Fibroblast of skin of back (primary cell): ENCODE measurements at regions not wholly inside any gene's neighbourhood (a gene's known extent, or its start where the extent isn't known, plus 50 kb on each side); places are given as distances from the start of the nearest gene placed in this dataset.
"Not testable (repeated sequence)": the region's sequence is repeated elsewhere in the genome, so short reads cannot be mapped to it uniquely, and the experiment has no call there.

ENCODE experiments used
- DNase-seq: peaks from one replicate; pipeline ENCODE4 v3.0.0-alpha.2; 2013

- DNase-seq: no peak
These were observed 750.4 kb upstream of the AGA start for GRCh38 chr4:178192611-178193010.

- peak; percentile 35 for DNase-seq
These were observed 754.6 kb upstream of the AGA start for GRCh38 chr4:178196751-178197374.

GRCh38 chr4:178198691-178199090, 756.5 kb upstream of the AGA start:
- peak; percentile 92 for DNase-seq

- no peak for DNase-seq
These were observed 760.2 kb upstream of the AGA start for GRCh38 chr4:178202422-178202821.

- DNase-seq: peak; percentile 54
These were observed 763.6 kb upstream of the AGA start for GRCh38 chr4:178205826-178206225.

- DNase-seq: no peak
These were observed 773.1 kb upstream of the AGA start for GRCh38 chr4:178215309-178215708.

GRCh38 chr4:178215763-178216162, 773.5 kb upstream of the AGA start:
- no peak for DNase-seq

- not testable (repeated sequence) for DNase-seq
These were observed 784.2 kb upstream of the AGA start for GRCh38 chr4:178226421-178226820.

GRCh38 chr4:178233906-178234305, 791.7 kb upstream of the AGA start:
- no peak for DNase-seq

- DNase-seq: no peak
These were observed 798.7 kb upstream of the AGA start for GRCh38 chr4:178240891-178241290.

GRCh38 chr4:178241601-178242118, 799.4 kb upstream of the AGA start:
- DNase-seq: no peak

- DNase-seq: no peak
These were observed 800.4 kb upstream of the AGA start for GRCh38 chr4:178242655-178243054.

GRCh38 chr4:178244785-178245184, 802.5 kb upstream of the AGA start:
- DNase-seq: no peak

GRCh38 chr4:178255172-178255571, 812.9 kb upstream of the AGA start:
- DNase-seq: no peak

GRCh38 chr4:178258603-178259002, 816.4 kb upstream of the AGA start:
- no peak for DNase-seq

GRCh38 chr4:178259566-178259965, 817.3 kb upstream of the AGA start:
- no peak for DNase-seq

GRCh38 chr4:178264001-178264400, 821.8 kb upstream of the AGA start:
- no peak for DNase-seq

GRCh38 chr4:178271386-178271785, 829.1 kb upstream of the AGA start:
- DNase-seq: no peak

- no peak for DNase-seq
These were observed 830.9 kb upstream of the AGA start for GRCh38 chr4:178273168-178273567.

GRCh38 chr4:178275671-178276360, 833.6 kb upstream of the AGA start:
- DNase-seq: no peak

GRCh38 chr4:178280362-178280761, 838.1 kb upstream of the AGA start:
- peak; percentile 12 for DNase-seq

- no peak for DNase-seq
These were observed 846.2 kb upstream of the AGA start for GRCh38 chr4:178288462-178288861.

- DNase-seq: peak; percentile 6
These were observed 851.4 kb upstream of the AGA start for GRCh38 chr4:178293601-178294000.

GRCh38 chr4:178296669-178297068, 854.4 kb upstream of the AGA start:
- no peak for DNase-seq
